Type B pancreatic cell (in vitro differentiated cells): ENCODE measurements at regions not wholly inside any gene's neighbourhood (a gene's known extent, or its start where the extent isn't known, plus 50 kb on each side); places are given as distances from the start of the nearest gene placed in this dataset.
A peak's percentile ranks its signal among the peaks of the same experiment; 100 is the strongest.

Experiments
- DNase-seq: peaks from one replicate; pipeline ENCODE4 v3.0.0; 2021; ENCODE audit warnings: mixed read lengths; ENCODE audit not compliant: unreplicated experiment; ENCODE audit errors: extremely low spot score
- H3K27ac Mint-ChIP-seq: 2 replicates; pipeline ENCODE4 v1.8.0; 2021; ENCODE audit warnings: mild to moderate bottlenecking, mixed read lengths
- H3K27me3 Mint-ChIP-seq: 2 replicates; pipeline ENCODE4 v1.8.0; 2021; ENCODE audit warnings: mixed read lengths
- H3K36me3 Mint-ChIP-seq: 2 replicates; pipeline ENCODE4 v1.8.0; 2021; ENCODE audit warnings: mixed read lengths
- H3K4me1 Mint-ChIP-seq: one replicate; pipeline ENCODE4 v1.8.0; 2021; ENCODE audit warnings: mixed read lengths; ENCODE audit not compliant: unreplicated experiment
- H3K4me3 Mint-ChIP-seq: 2 replicates; pipeline ENCODE4 v1.8.0; 2021; ENCODE audit warnings: mild to moderate bottlenecking, mixed read lengths
- H3K9me3 Mint-ChIP-seq: 2 replicates; pipeline ENCODE4 v1.8.0; 2021; ENCODE audit warnings: mixed read lengths
- CTCF ChIP-seq: fragments of 200-600 bp; sonication (generic); conservative IDR thresholded peaks from 2 replicates; pipeline ENCODE4 v1.5.0; 2021; ENCODE audit warnings: antibody characterized with exemption, mild to moderate bottlenecking

GRCh38 chr6:8240301-8240700 lies 138.0 kb upstream of the EEF1E1 start:
- peak overlapping the region; percentile 11 for H3K27ac Mint-ChIP-seq
- H3K9me3 Mint-ChIP-seq, result no peaks in the 10 kb centered on the region
- no peaks in the 10 kb centered on the region for H3K27me3 Mint-ChIP-seq
- H3K36me3 Mint-ChIP-seq, result no peaks in the 10 kb centered on the region
- peak overlapping the region; percentile 3 for H3K4me3 Mint-ChIP-seq
- peaks cover 48% of the 10 kb centered on the region for H3K4me1 Mint-ChIP-seq
- DNase-seq, result no peak
- TF ChIP-seq CTCF, result no peak

DNA sequence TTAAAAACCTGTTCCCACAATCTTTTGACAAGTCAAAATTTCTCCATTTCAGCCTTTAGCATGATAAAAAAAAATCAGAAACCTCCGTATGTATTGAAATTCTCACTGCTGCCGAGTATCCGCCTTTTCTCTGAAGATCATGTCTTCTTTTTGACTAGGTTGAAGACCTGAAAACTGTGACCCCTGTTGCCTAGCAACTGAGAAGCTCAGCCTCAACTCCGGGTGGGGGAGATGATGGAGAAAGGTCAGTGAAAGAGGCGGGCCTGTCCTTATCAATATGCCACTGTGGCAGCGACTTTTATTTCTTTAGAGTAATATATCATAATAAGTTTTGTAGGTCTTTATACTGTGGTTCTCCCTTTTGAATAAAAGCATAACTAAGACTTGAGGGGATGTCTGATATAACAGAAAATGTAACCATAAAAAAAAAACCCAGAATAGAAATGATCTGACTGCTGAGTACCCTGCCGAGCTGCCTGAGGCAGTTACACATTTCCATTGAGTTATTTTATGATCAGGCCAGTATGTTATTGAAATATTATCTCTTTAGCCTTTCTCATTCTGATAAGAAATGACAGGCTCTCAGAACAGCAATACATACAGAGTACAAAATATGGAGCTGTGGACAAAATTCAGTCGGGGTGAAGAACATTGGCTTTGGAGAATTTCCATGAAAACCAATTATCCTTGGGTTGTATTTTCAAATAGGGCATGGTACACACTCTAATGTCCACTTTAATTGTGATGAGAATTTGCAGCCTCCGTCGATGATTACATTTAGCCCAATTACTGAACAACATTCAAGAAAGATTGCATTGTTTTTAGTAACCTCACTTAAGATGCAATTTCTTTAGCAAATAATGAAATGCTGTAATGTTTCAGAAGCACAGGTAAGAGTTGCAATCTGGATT lies 136.7 kb upstream of the EEF1E1 start:
- Mint-ChIP-seq H3K4me3 (peak overlapping the region; percentile 63), H3K27me3 (peaks cover 4% of the 10 kb centered on the region), H3K27ac (peak overlapping the region; percentile 67), H3K36me3 (no peaks in the 10 kb centered on the region), H3K9me3 (no peaks in the 10 kb centered on the region), H3K4me1 (peaks cover 53% of the 10 kb centered on the region)
- DNase-seq, result no peak
- no peak for TF ChIP-seq CTCF

DNA sequence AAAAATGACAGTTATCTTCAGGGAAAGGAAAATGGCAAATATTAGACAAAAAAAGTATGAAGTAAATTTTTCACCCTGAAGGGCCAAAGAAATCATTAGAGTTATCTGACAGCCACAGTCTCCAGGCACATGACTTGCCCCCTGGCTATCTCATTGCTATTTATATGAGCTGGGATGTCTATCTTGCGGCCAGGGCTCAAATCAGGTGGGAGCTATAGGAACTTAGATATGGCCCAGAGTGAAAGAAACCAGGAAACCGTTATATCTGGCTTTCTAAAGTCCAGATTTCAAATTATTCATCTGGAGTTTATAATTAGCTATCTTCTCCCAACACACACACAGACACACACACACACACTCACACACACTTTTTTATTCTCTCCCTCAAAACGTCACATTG lies 135.3 kb upstream of the EEF1E1 start:
- Mint-ChIP-seq H3K9me3 (no peaks in the 10 kb centered on the region), H3K4me3 (peak overlapping the region; percentile 63), H3K36me3 (no peaks in the 10 kb centered on the region), H3K27me3 (peaks cover 4% of the 10 kb centered on the region), H3K27ac (peak overlapping the region; percentile 4), H3K4me1 (peaks cover 41% of the 10 kb centered on the region)
- TF ChIP-seq CTCF, result no peak
- DNase-seq, result no peak

DNA sequence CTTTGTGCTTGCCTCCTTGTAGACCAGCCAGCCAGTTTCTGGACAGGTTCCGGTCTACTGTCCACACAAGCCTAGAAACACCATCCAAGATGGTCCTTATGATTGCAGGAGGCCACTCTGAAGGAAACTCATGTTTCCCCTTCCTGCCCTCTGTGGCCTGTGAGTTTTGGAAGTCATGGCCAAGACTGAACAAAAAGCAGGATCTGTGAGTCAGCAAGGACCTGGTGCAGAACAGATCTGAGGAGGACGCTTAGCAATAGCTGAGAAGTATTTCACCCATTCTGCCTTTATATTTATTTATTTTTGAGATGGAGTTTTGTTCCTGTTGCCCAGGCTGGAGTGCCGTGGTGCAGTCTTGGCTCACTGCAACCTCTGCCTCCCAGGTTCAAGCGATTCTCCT lies 134.6 kb upstream of the EEF1E1 start:
- TF ChIP-seq CTCF, result no peak
- H3K9me3 Mint-ChIP-seq, result no peaks in the 10 kb centered on the region
- H3K4me1 Mint-ChIP-seq, result peaks cover 40% of the 10 kb centered on the region
- no peak for DNase-seq
- no peak overlapping the region for H3K4me3 Mint-ChIP-seq
- H3K27me3 Mint-ChIP-seq, result peaks cover 4% of the 10 kb centered on the region
- H3K27ac Mint-ChIP-seq, result no peak overlapping the region
- no peaks in the 10 kb centered on the region for H3K36me3 Mint-ChIP-seq

GRCh38 chr6:8234321-8234720 lies 132.0 kb upstream of the EEF1E1 start:
- no peaks in the 10 kb centered on the region for H3K36me3 Mint-ChIP-seq
- TF ChIP-seq CTCF, result no peak
- peak overlapping the region; percentile 48 for H3K4me3 Mint-ChIP-seq
- peak overlapping the region; percentile 5 for H3K27ac Mint-ChIP-seq
- peaks cover 4% of the 10 kb centered on the region for H3K27me3 Mint-ChIP-seq
- H3K9me3 Mint-ChIP-seq, result no peaks in the 10 kb centered on the region
- H3K4me1 Mint-ChIP-seq, result peaks cover 40% of the 10 kb centered on the region
- no peak for DNase-seq
